GM12878 (cell line): ENCODE measurements at regions not wholly inside any gene's neighbourhood (a gene's known extent, or its start where the extent isn't known, plus 50 kb on each side); places are given as distances from the start of the nearest gene placed in this dataset.

Experiments used
- BCL11A ChIP-seq: IDR thresholded peaks from 2 replicates; pipeline ENCODE4 v1.6.1; 2011; ENCODE audit warnings: low read depth, low read length
- CTCF ChIP-seq, 3 experiments: IDR thresholded peaks in 2 of 3; conservative IDR thresholded peaks in 1 of 3; 2 replicates each; pipeline ENCODE4 v1.5.1; 2011; ENCODE audit warnings: low read depth in 3 of 3, low read length in 3 of 3, mild to moderate bottlenecking in 3 of 3, control low read depth in 2 of 3, moderate library complexity in 2 of 3, inconsistent platforms in 1 of 3, mixed read lengths in 1 of 3; ENCODE audit not compliant: control insufficient read depth in 2 of 3, insufficient read depth in 1 of 3; ENCODE audit errors: extremely low read depth in 1 of 3
- EP300 ChIP-seq, 2 experiments: fragments of 150-350 bp in 1 of 2; IDR thresholded peaks; 2 replicates each; pipeline ENCODE4 v1.6.1; 2011 to 2012; ENCODE audit warnings: low read depth in 2 of 2, low read length in 2 of 2, borderline replicate concordance in 1 of 2, improper control_type of control experiment in 1 of 2, inconsistent platforms in 1 of 2; ENCODE audit not compliant: control insufficient read depth in 1 of 2
- JUNB ChIP-seq: IDR thresholded peaks from 2 replicates; pipeline ENCODE4 v1.6.1; 2016; ENCODE audit warnings: antibody characterized with exemption, mild to moderate bottlenecking
- MXI1 ChIP-seq: fragments of 150-350 bp; IDR thresholded peaks from 2 replicates; pipeline ENCODE4 v1.6.1; 2011; ENCODE audit warnings: low read depth, mild to moderate bottlenecking, inconsistent platforms, low read length, improper control_type of control experiment
- MYC ChIP-seq: IDR thresholded peaks from 2 replicates; pipeline ENCODE4 v1.6.1; 2011; ENCODE audit warnings: mild to moderate bottlenecking, low read length, moderate library complexity, inconsistent platforms; ENCODE audit not compliant: insufficient read depth, insufficient replicate concordance, insufficient read length, severe bottlenecking
- NR2F1 ChIP-seq: fragments of 450-650 bp; conservative IDR thresholded peaks from 2 replicates; pipeline ENCODE4 v1.6.1; 2017; ENCODE audit warnings: mild to moderate bottlenecking
- POLR2A ChIP-seq: IDR thresholded peaks from 2 replicates; pipeline ENCODE4 v1.6.1; 2011; ENCODE audit warnings: low read depth, mild to moderate bottlenecking, low read length
- SPI1 ChIP-seq: IDR thresholded peaks from 2 replicates; pipeline ENCODE4 v1.6.1; 2011; ENCODE audit warnings: low read depth, mild to moderate bottlenecking, low read length, moderate library complexity, borderline replicate concordance; ENCODE audit not compliant: insufficient read depth
- TAF1 ChIP-seq: IDR thresholded peaks from 2 replicates; pipeline ENCODE4 v1.6.1; 2011; ENCODE audit warnings: mild to moderate bottlenecking, low read depth, low read length, borderline replicate concordance
- TF ChIP-seq, protein P1 (sequence below): IDR thresholded peaks from 2 replicates; pipeline ENCODE4 v1.6.1; 2012; ENCODE audit warnings: mild to moderate bottlenecking, low read depth, low read length

DNA sequence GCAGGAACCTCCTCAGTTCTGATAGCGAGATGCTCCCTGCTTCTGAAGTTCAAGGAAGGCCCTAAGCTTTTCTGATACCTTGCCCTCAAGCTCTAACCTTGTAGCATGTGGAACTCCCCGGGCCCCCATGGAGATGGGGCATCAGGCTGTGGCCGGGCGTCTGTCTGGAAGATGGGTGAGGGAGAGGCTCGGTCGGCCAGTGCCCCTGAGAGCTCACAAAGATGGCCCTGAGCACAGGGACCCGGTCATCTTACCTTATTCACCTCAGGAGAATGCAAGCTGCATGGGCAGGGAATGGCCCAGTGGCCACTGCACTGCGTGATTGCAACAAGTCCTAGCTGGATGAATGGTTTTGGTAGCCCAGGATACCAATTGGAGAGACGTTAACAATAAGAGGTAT lies 830.3 kb downstream of the TBC1D22A start:
- TF ChIP-seq SPI1 (no peak), JUNB (no peak), POLR2A (no peak), BCL11A (no peak), TAF1 (no peak), MYC (no peak), MXI1 (no peak), EP300 (IDR thresholded peaks at IDR 0.05; ENCODE audit: borderline replicate concordance in 1 of 2, control insufficient read depth in 1 of 2, low read depth in 2 of 2, low read length in 2 of 2) (no peak), CTCF (IDR thresholded peaks at IDR 0.05 in 2 of 3, conservative IDR thresholded peaks at IDR 0.05 in 1 of 3; ENCODE audit: control insufficient read depth in 2 of 3, extremely low read depth in 1 of 3, insufficient read depth in 1 of 3, low read depth in 3 of 3, low read length in 3 of 3) (no peak), NR2F1 (no peak)
- TF ChIP-seq, protein P1, sequence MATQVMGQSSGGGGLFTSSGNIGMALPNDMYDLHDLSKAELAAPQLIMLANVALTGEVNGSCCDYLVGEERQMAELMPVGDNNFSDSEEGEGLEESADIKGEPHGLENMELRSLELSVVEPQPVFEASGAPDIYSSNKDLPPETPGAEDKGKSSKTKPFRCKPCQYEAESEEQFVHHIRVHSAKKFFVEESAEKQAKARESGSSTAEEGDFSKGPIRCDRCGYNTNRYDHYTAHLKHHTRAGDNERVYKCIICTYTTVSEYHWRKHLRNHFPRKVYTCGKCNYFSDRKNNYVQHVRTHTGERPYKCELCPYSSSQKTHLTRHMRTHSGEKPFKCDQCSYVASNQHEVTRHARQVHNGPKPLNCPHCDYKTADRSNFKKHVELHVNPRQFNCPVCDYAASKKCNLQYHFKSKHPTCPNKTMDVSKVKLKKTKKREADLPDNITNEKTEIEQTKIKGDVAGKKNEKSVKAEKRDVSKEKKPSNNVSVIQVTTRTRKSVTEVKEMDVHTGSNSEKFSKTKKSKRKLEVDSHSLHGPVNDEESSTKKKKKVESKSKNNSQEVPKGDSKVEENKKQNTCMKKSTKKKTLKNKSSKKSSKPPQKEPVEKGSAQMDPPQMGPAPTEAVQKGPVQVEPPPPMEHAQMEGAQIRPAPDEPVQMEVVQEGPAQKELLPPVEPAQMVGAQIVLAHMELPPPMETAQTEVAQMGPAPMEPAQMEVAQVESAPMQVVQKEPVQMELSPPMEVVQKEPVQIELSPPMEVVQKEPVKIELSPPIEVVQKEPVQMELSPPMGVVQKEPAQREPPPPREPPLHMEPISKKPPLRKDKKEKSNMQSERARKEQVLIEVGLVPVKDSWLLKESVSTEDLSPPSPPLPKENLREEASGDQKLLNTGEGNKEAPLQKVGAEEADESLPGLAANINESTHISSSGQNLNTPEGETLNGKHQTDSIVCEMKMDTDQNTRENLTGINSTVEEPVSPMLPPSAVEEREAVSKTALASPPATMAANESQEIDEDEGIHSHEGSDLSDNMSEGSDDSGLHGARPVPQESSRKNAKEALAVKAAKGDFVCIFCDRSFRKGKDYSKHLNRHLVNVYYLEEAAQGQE = no peak
